ENCODE measurements at regions not wholly inside any gene's neighbourhood (a gene's known extent, or its start where the extent isn't known, plus 50 kb on each side); places are given as distances from the start of the nearest gene placed in this dataset.
"Not testable (repeated sequence)": the region's sequence is repeated elsewhere in the genome, so short reads cannot be mapped to it uniquely, and the experiment has no call there.

GRCh38 chr3:81336470-81336869, 425.0 kb downstream of the GBE1 start:
- FAIRE-seq (no peak), DNase-seq (ENCODE audit: insufficient read length, low spot score) (no peak)
- TF ChIP-seq POLR2A (IDR thresholded peaks at IDR 0.05; ENCODE audit: low read depth, low read length) = no peak

DNA sequence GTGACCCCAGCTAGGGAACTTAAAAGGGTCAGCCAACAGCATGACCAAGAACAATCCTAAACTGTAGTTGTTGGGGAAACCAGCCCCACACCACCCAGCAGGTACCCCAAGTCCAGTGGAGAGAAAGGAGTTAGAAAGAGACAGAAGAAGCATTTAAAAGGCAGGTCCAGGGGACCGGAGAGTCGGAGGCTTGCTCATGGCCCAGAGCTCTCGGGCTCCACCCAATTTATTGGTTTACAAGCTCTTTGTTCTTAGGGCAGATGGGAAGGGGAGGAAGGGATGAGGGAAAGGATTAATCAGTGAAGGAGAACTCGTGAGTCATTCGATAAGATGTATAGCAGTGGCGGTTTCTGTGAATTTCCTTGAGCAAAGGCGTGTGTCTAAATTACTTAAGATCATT, 431.6 kb downstream of the GBE1 start:
- not testable (repeated sequence) for FAIRE-seq; DNase-seq (ENCODE audit: insufficient read length, low spot score)

GRCh38 chr3:81326245-81326644, 435.2 kb downstream of the GBE1 start:
- TF ChIP-seq POLR2A (IDR thresholded peaks at IDR 0.05; ENCODE audit: low read depth, low read length) = no peak
- no peak for FAIRE-seq
- DNase-seq (ENCODE audit: insufficient read length, low spot score) = no peak

- FAIRE-seq = no peak
- no peak for DNase-seq (ENCODE audit: insufficient read length, low spot score)
Measured at GRCh38 chr3:81320862-81321261, 440.6 kb downstream of the GBE1 start.

GRCh38 chr3:81315030-81315429, 446.4 kb downstream of the GBE1 start:
- FAIRE-seq (no peak), DNase-seq (ENCODE audit: insufficient read length, low spot score) (no peak)
- no peak for TF ChIP-seq POLR2A (IDR thresholded peaks at IDR 0.05; ENCODE audit: low read depth, low read length)

More at GRCh38 chr3:81320862-81321261, 440.6 kb downstream of the GBE1 start:
- TF ChIP-seq POLR2A (IDR thresholded peaks at IDR 0.05; ENCODE audit: low read depth, low read length) = no peak

GRCh38 chr3:81311321-81311720, 450.1 kb downstream of the GBE1 start:
- no peak for FAIRE-seq
- DNase-seq (ENCODE audit: insufficient read length, low spot score) = no peak
- TF ChIP-seq POLR2A (IDR thresholded peaks at IDR 0.05; ENCODE audit: low read depth, low read length) = no peak

- no peak for TF ChIP-seq POLR2A (IDR thresholded peaks at IDR 0.05; ENCODE audit: low read depth, low read length)
- DNase-seq (ENCODE audit: insufficient read length, low spot score) (peak; percentile 7), FAIRE-seq (no peak)
Measured at GRCh38 chr3:81308306-81308705, 453.1 kb downstream of the GBE1 start.

DNA sequence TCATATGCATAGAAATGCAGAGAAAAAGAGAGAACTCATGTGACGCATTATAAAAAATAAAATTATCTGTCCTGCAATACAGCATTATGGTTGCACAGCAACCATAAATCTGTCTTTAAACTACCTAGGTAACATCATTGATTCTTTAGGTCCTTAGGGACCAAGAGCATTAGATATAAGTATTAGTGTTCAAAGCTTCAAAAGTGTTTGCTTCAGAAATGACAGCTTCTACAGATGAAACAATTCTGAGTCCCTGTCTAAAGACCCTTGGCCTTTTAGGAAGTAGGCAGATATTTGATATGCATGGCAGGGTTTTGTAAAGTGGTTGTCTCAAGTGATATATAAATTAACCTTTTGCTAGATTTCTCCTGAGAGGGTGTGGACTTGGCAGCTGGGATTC, 454.2 kb downstream of the GBE1 start:
- no peak for FAIRE-seq
- no peak for DNase-seq (ENCODE audit: insufficient read length, low spot score)
- no peak for TF ChIP-seq POLR2A (IDR thresholded peaks at IDR 0.05; ENCODE audit: low read depth, low read length)

DNA sequence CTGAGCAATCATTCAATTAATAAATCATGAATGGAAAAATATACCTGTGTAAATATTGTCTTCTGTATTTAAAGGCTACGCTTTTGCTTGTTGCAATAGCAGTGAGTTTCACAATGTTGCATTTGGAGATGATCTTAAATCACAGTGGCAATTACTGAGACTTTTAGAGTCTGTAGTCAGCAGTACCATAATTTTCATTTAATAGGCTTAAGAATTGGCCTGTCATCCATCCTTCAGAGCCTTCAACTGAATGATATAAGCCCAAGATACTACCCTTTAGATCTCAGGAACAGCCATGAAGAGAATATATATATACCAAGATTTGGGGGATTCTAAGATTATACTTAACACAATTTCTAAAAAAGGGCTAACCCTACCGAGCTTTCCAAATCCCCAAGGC, 458.1 kb downstream of the GBE1 start:
- DNase-seq (ENCODE audit: insufficient read length, low spot score) = no peak
- TF ChIP-seq POLR2A (IDR thresholded peaks at IDR 0.05; ENCODE audit: low read depth, low read length) = no peak
- no peak for FAIRE-seq

DNA sequence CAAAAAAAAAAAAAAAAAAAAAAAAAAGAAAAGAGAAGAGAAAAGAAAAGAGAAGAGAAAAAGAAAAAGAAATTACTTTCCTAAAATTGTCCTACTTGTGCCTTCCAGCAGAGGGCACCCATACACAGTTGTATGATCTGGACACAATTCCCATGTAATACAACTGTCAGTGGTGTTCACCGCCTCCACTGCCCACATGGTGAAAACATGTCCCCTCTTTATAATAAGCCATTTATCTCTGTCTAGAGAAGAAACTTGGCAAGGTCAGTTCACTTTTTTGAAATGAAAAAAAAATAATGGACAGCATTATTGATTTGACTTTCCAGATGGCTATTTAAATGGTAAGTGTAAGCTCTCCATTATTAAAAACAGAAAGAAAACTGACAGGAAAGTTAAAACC, 459.4 kb downstream of the GBE1 start:
- FAIRE-seq (no peak), DNase-seq (ENCODE audit: insufficient read length, low spot score) (peak; percentile 16)
- TF ChIP-seq POLR2A (IDR thresholded peaks at IDR 0.05; ENCODE audit: low read depth, low read length) = no peak

GRCh38 chr3:81301230-81301629, 460.2 kb downstream of the GBE1 start:
- DNase-seq (ENCODE audit: insufficient read length, low spot score) (no peak), FAIRE-seq (no peak)
- TF ChIP-seq POLR2A (IDR thresholded peaks at IDR 0.05; ENCODE audit: low read depth, low read length) = no peak

- TF ChIP-seq POLR2A (IDR thresholded peaks at IDR 0.05; ENCODE audit: low read depth, low read length) = no peak
- FAIRE-seq (no peak), DNase-seq (ENCODE audit: insufficient read length, low spot score) (no peak)
Measured at GRCh38 chr3:81300324-81300927, 461.0 kb downstream of the GBE1 start.

DNA sequence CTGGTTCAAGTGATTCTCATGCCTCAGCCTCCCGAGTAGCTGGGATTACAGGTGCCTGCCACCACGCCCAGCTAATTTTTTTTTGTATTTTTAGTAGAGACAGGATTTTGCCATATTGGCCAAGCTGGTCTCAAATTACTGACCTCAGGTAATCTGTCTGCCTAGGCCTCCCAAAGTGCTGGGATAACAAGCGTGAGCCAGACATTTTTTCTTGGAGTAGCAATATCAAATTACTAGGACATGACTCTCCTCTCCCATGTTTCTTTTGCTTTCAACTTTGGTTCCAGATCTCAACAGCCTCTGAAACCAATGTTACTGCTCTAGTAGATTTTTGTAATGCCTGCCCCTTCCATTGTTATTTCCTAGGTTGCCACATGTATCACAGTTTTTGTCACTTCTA, 462.0 kb downstream of the GBE1 start:
- FAIRE-seq (no peak), DNase-seq (ENCODE audit: insufficient read length, low spot score) (no peak)
- TF ChIP-seq POLR2A (IDR thresholded peaks at IDR 0.05; ENCODE audit: low read depth, low read length) = no peak

DNA sequence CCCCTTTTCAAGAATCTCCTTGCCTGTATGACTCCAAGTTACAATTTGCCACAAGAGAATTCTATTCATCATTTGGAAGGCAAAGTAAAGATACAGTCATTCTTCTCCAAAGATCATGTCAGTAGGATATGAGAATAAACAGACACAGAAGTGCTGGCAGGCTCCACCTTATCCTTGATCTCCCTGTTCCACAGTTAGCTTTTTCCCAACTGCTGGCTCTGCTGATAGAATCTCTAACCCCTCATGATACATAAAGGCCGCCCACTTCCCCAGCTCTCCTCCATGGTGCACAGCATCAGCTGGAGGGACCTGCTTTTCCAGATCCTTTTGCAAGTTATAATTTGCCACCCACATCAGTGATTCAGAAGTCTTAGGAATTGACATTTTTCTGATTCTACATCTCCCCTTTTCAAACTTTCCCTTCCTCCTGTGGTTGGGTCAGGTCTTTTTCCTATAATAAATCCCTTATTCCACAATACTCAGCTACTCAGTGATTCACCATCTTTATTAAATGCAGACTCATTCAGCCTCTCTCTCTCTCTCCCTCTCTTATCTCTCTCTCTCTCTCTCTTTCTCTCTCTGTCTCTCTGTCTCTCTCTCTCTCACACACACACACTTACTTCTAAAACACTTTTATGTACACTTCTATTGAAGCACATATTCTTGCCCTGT, 465.4 kb downstream of the GBE1 start:
- no peak for FAIRE-seq
- TF ChIP-seq POLR2A (IDR thresholded peaks at IDR 0.05; ENCODE audit: low read depth, low read length) = no peak

GRCh38 chr3:81293156-81293555, 468.3 kb downstream of the GBE1 start:
- DNase-seq (ENCODE audit: insufficient read length, low spot score) (no peak), FAIRE-seq (no peak)
- TF ChIP-seq POLR2A (IDR thresholded peaks at IDR 0.05; ENCODE audit: low read depth, low read length) = no peak

More for the DNA sequence above, 465.4 kb downstream of the GBE1 start:
- DNase-seq (ENCODE audit: insufficient read length, low spot score) = no peak

All from H54 (cell line).